Right atrium auricular region (tissue), 2 donors: ENCODE measurements at regions not wholly inside any gene's neighbourhood (a gene's known extent, or its start where the extent isn't known, plus 50 kb on each side); places are given as distances from the start of the nearest gene placed in this dataset.

Experiments used
- DNase-seq: peaks from one replicate; pipeline ENCODE4 v3.0.0-alpha.2; 2019; ENCODE audit warnings: low spot score
- H3K27ac ChIP-seq, 2 donors: fragments of 200-600 bp; sonication (generic); 1 replicate in 1 of 2; 2 replicates in 1 of 2; pipeline ENCODE4 v1.5.1; 2016 to 2019
- H3K27me3 ChIP-seq, 2 donors: fragments of 200-600 bp; sonication (generic); one replicate each; pipeline versions ENCODE4 v1.5.1 to v1.6.0; 2017 to 2019
- H3K36me3 ChIP-seq: fragments of 200-600 bp; sonication (generic); one replicate; pipeline ENCODE4 v1.5.1; 2016
- H3K4me1 ChIP-seq, 2 donors: fragments of 200-600 bp; sonication (generic); one replicate each; pipeline versions ENCODE4 v1.5.1 to v1.6.0; 2017 to 2019
- H3K4me3 ChIP-seq, 2 donors: fragments of 200-600 bp; sonication (generic); 1 replicate in 1 of 2; 2 replicates in 1 of 2; pipeline ENCODE4 v1.5.1; 2017 to 2019; ENCODE audit warnings: mild to moderate bottlenecking in 1 of 2, moderate library complexity in 1 of 2
- H3K9me3 ChIP-seq, 2 donors: fragments of 200-600 bp; sonication (generic); one replicate each; pipeline ENCODE4 v1.5.1; 2019
- CTCF ChIP-seq, 2 donors: fragments of 200-600 bp; sonication (generic); IDR thresholded peaks; one replicate each; pipeline ENCODE4 v1.5.1; 2019; ENCODE audit warnings: antibody characterized with exemption in 2 of 2

- Histone ChIP-seq H3K36me3 (no peaks in the 10 kb centered on the region), H3K4me1 (no peaks in the 10 kb centered on the region), H3K27ac (no peak overlapping the region), H3K27me3 (no peaks in the 10 kb centered on the region), H3K4me3 (no peak overlapping the region), H3K9me3 (peaks cover 0 to 8% of the 10 kb centered on the region in 2 donors)
- no peak for TF ChIP-seq CTCF (IDR thresholded peaks at IDR 0.05)
- no peak for DNase-seq
These were observed 234.0 kb downstream of the DIRAS2 start for GRCh38 chr9:90408659-90409058.

GRCh38 chr9:90419221-90419851, 223.3 kb downstream of the DIRAS2 start:
- H3K4me3 ChIP-seq: no peak overlapping the region
- H3K27ac ChIP-seq: no peak overlapping the region
- H3K36me3 ChIP-seq: no peaks in the 10 kb centered on the region
- H3K27me3 ChIP-seq: no peaks in the 10 kb centered on the region
- no peak for TF ChIP-seq CTCF (IDR thresholded peaks at IDR 0.05)
- DNase-seq: no peak
- H3K9me3 ChIP-seq: no peaks in the 10 kb centered on the region
- no peaks in the 10 kb centered on the region for H3K4me1 ChIP-seq

- Histone ChIP-seq H3K36me3 (no peaks in the 10 kb centered on the region), H3K27me3 (no peaks in the 10 kb centered on the region), H3K27ac (no peak overlapping the region), H3K4me1 (no peaks in the 10 kb centered on the region), H3K9me3 (no peaks in the 10 kb centered on the region), H3K4me3 (no peak overlapping the region)
- DNase-seq: no peak
- no peak for TF ChIP-seq CTCF (IDR thresholded peaks at IDR 0.05)
These were observed 222.4 kb downstream of the DIRAS2 start for GRCh38 chr9:90420211-90420610.

- Histone ChIP-seq H3K36me3 (no peaks in the 10 kb centered on the region), H3K27ac (no peak overlapping the region), H3K4me3 (no peak overlapping the region), H3K9me3 (no peaks in the 10 kb centered on the region), H3K4me1 (no peaks in the 10 kb centered on the region), H3K27me3 (no peaks in the 10 kb centered on the region)
- TF ChIP-seq CTCF (IDR thresholded peaks at IDR 0.05): no peak
- DNase-seq: no peak
These were observed 221.7 kb downstream of the DIRAS2 start for GRCh38 chr9:90420768-90421513.

GRCh38 chr9:90421786-90422185, 220.8 kb downstream of the DIRAS2 start:
- H3K9me3 ChIP-seq: no peaks in the 10 kb centered on the region
- no peak overlapping the region for H3K4me3 ChIP-seq
- DNase-seq: no peak
- TF ChIP-seq CTCF (IDR thresholded peaks at IDR 0.05): no peak
- H3K36me3 ChIP-seq: no peaks in the 10 kb centered on the region
- no peak overlapping the region for H3K27ac ChIP-seq
- H3K27me3 ChIP-seq: no peaks in the 10 kb centered on the region
- no peaks in the 10 kb centered on the region for H3K4me1 ChIP-seq
